Kidney (tissue), 13 donors: ENCODE measurements at regions not wholly inside any gene's neighbourhood (a gene's known extent, or its start where the extent isn't known, plus 50 kb on each side); places are given as distances from the start of the nearest gene placed in this dataset.

Experiments used
- DNase-seq, 5 donors: peaks; one replicate each; pipeline ENCODE4 v3.0.0-alpha.2; 2013 to 2020
- FAIRE-seq: peaks from 2 replicates; lab custom pipeline; 2012; peaks lifted over from hg19 to GRCh38; lab: Jason Lieb, UNC
- H3K27ac ChIP-seq, 2 donors: one replicate each; pipeline ENCODE4 v1.7.0; 2013; ENCODE audit warnings: low read depth in 2 of 2, low read length in 2 of 2, inconsistent platforms in 1 of 2
- H3K27me3 ChIP-seq: one replicate; pipeline ENCODE4 v1.7.1; 2013; ENCODE audit warnings: low read length, inconsistent platforms; ENCODE audit not compliant: control insufficient read depth, insufficient read depth
- H3K36me3 ChIP-seq, 3 donors: one replicate each; pipeline versions ENCODE4 v1.7.0 to v1.7.1; 2013; ENCODE audit warnings: low read length in 3 of 3, control low read depth in 1 of 3, inconsistent platforms in 1 of 3; ENCODE audit not compliant: insufficient read depth in 3 of 3, control insufficient read depth in 2 of 3
- H3K4me1 ChIP-seq, 3 donors: one replicate each; pipeline versions ENCODE4 v1.7.0 to v1.7.1; 2013; ENCODE audit warnings: low read length in 3 of 3, inconsistent platforms in 1 of 3, low read depth in 1 of 3; ENCODE audit not compliant: control insufficient read depth in 2 of 3, insufficient read depth in 2 of 3
- H3K4me3 ChIP-seq, 3 donors: one replicate each; pipeline versions ENCODE4 v1.7.0 to v1.8.1; 2013; ENCODE audit warnings: low read length in 3 of 3, control low read depth in 1 of 3, inconsistent platforms in 1 of 3
- H3K9ac ChIP-seq, 3 donors: one replicate each; pipeline versions ENCODE4 v1.7.0 to v1.7.1; 2013; ENCODE audit warnings: low read length in 3 of 3, control low read depth in 1 of 3, inconsistent platforms in 1 of 3
- H3K9me3 ChIP-seq, 3 donors: one replicate each; pipeline versions ENCODE4 v1.7.0 to v1.7.1; 2013; ENCODE audit warnings: low read length in 3 of 3, control low read depth in 1 of 3, inconsistent platforms in 1 of 3; ENCODE audit not compliant: control insufficient read depth in 2 of 3, insufficient read depth in 1 of 3
- intact Hi-C: fragments of 100-400 bp; cut with DNase I; formaldehyde crosslinking; loops from one replicate; pipeline ENCODE4 v1.11.1; 2022
- TF ChIP-seq, protein P1 (sequence below): IDR thresholded peaks from 3 replicates; pipeline ENCODE4 v1.5.1; 2012; ENCODE audit warnings: mild to moderate bottlenecking, moderate library complexity, borderline replicate concordance; ENCODE audit not compliant: insufficient read depth; ENCODE audit errors: extremely low read depth
- donor health status: control.
- donor health status: control.
- donor health status: control.
- donor health status: control.
- donor health status: control.
- donor health status: DM: yes; HTN: yes; CAD: no.
- donor health status: Normal renal cell carcinoma (clear cell type).

DNA sequence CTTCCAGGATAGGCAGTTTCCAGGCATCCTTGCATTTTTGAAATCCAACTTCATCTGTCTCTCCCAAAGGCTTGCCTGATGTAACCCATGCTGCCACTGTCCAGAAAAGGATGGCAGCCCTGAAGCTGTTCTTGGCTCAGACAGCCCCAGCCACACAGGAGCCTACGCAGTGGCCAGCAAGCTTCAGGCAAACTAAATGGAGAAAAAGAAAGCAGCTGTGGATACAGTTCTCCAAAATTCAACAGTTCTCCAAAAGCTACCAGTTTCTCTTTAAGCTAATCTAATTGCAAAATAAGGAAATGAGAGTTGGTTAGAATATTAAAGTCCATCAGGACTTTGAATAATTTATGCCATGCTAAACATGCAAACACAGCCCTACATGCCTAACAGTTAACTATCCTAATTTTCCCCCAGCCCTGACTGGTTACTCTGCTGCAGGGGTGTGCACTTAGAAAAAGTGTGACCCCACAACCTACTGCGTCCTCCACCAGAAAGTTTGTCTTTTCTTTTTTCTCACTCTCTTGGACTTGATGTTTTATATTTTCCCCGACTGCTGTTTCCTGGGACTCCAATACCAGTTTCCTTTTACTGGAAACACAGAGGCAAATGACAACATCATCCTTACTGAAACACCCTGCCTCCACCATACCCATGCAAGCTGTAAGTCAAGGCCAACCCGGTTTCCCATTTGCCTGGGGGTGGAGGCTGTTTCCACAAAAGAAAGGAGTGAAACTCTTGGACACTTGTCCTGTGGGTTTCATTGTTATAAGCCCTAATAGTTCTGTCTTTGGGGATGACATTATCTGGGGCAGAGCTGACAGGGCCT is 69.1 kb upstream of the OR5AN1 start:
- TF ChIP-seq, protein P1, sequence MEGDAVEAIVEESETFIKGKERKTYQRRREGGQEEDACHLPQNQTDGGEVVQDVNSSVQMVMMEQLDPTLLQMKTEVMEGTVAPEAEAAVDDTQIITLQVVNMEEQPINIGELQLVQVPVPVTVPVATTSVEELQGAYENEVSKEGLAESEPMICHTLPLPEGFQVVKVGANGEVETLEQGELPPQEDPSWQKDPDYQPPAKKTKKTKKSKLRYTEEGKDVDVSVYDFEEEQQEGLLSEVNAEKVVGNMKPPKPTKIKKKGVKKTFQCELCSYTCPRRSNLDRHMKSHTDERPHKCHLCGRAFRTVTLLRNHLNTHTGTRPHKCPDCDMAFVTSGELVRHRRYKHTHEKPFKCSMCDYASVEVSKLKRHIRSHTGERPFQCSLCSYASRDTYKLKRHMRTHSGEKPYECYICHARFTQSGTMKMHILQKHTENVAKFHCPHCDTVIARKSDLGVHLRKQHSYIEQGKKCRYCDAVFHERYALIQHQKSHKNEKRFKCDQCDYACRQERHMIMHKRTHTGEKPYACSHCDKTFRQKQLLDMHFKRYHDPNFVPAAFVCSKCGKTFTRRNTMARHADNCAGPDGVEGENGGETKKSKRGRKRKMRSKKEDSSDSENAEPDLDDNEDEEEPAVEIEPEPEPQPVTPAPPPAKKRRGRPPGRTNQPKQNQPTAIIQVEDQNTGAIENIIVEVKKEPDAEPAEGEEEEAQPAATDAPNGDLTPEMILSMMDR = no peak
- no peak for FAIRE-seq
- H3K9me3 ChIP-seq = no peaks in the 10 kb centered on the region
- intact Hi-C loops = loop anchor here (5.0 to 10.0 kb wide), 2 partner anchors 117 to 395 kb away; partner anchors contain the start of gene DTX4
- no peak overlapping the region for H3K27ac ChIP-seq
- no peak overlapping the region for H3K4me3 ChIP-seq
- H3K9ac ChIP-seq = no peak overlapping the region
- H3K36me3 ChIP-seq = no peaks in the 10 kb centered on the region
- DNase-seq = no peak
- no peaks in the 10 kb centered on the region for H3K27me3 ChIP-seq
- no peaks in the 10 kb centered on the region for H3K4me1 ChIP-seq

DNA sequence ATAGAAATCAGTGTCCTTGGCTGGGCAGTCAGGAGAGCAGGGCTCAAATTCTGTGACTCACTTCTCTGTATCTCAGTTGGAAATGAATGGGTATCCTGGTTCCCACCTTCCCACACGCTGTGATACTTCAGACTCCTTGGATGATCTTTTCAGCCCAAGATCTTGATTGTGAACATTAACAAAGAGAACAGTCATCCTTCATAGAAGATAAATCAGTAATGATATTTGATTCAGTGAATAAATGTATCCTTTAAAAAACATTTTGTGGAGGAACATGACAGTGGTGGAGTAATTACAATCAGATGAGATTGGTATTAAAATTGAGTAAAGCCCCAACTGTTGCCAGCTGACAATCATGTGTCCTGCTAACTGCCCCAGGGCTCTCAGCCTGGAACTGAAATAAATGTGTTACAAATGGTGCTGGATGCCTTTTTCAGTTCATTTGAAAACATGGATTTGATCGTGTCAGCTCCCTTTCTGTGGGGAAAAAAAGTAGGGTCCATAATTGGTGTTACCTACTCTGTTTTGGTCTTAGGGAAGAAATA is 72.9 kb upstream of the OR5AN1 start:
- TF ChIP-seq, protein P1 = no peak
- Histone ChIP-seq H3K36me3 (no peaks in the 10 kb centered on the region), H3K9me3 (no peaks in the 10 kb centered on the region), H3K4me3 (no peak overlapping the region), H3K9ac (no peak overlapping the region), H3K4me1 (no peaks in the 10 kb centered on the region), H3K27me3 (no peaks in the 10 kb centered on the region), H3K27ac (no peak overlapping the region)
- no peak for DNase-seq
- intact Hi-C loops = loop anchor here (5.0 to 10.0 kb wide), 2 partner anchors 113 to 399 kb away; partner anchors contain the start of gene DTX4
- FAIRE-seq = no peak

DNA sequence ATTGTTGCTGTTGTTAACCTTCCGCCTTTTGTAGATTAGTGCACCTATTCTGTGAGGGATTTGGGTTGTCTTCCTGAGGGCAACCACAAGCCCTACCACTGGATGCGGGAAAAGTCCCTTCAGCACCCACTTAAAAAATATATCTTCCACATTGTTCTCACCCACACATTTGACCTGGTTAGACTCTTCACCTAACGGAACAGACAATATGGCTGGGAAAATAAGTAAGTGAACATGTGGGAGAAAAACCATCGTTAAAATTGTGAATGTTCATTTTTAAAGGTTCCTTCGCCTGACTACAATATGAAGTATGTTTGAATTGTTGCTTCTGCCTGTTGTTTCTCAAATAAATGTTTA is 72.0 kb upstream of the MPEG1 start:
- no peaks in the 10 kb centered on the region for H3K36me3 ChIP-seq
- H3K9ac ChIP-seq = no peak overlapping the region
- FAIRE-seq (no peak), DNase-seq (no peak)
- no peak overlapping the region for H3K27ac ChIP-seq
- H3K4me3 ChIP-seq = no peak overlapping the region
- no peaks in the 10 kb centered on the region for H3K9me3 ChIP-seq
- no peaks in the 10 kb centered on the region for H3K27me3 ChIP-seq
- TF ChIP-seq, protein P1 = no peak
- intact Hi-C loops = loop anchor here (5.0 to 10.0 kb wide), 2 partner anchors 112 to 400 kb away; partner anchors contain the start of gene DTX4
- H3K4me1 ChIP-seq = no peaks in the 10 kb centered on the region
